B cell (primary cell): ENCODE measurements at regions not wholly inside any gene's neighbourhood (a gene's known extent, or its start where the extent isn't known, plus 50 kb on each side); places are given as distances from the start of the nearest gene placed in this dataset.

Source experiments
- EZH2 ChIP-seq: IDR thresholded peaks from 2 replicates; pipeline ENCODE4 v1.6.1; 2012; ENCODE audit warnings: borderline replicate concordance, low read depth, mild to moderate bottlenecking, moderate library complexity, low read length; ENCODE audit not compliant: insufficient read depth, poor library complexity, severe bottlenecking
- TF ChIP-seq, protein P1 (sequence below): fragments of 200-600 bp; IDR thresholded peaks from one replicate; pipeline ENCODE4 v1.8.0; 2022; ENCODE audit warnings: antibody characterized with exemption, mild to moderate bottlenecking

DNA sequence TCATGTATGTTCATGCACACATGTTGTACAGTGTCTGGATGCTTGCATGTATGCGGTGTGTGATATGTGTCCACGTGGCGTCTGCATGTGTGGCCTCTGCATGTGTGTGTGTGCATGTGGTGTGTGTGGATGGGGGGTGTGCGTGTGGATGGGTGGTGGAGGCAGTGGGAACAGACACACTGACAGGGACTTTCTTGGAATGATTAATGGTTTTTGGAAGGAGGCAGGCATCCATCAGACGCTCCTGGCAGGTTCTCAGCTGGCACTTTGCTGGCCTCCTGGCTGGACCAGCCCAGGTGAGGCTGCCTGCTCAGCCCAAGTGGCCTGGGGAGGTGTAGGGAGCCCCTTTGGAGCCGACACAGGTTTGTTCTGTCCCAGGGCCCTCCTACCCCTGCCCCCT, 121.2 kb upstream of the CIBAR2 start:
- TF ChIP-seq, protein P1, sequence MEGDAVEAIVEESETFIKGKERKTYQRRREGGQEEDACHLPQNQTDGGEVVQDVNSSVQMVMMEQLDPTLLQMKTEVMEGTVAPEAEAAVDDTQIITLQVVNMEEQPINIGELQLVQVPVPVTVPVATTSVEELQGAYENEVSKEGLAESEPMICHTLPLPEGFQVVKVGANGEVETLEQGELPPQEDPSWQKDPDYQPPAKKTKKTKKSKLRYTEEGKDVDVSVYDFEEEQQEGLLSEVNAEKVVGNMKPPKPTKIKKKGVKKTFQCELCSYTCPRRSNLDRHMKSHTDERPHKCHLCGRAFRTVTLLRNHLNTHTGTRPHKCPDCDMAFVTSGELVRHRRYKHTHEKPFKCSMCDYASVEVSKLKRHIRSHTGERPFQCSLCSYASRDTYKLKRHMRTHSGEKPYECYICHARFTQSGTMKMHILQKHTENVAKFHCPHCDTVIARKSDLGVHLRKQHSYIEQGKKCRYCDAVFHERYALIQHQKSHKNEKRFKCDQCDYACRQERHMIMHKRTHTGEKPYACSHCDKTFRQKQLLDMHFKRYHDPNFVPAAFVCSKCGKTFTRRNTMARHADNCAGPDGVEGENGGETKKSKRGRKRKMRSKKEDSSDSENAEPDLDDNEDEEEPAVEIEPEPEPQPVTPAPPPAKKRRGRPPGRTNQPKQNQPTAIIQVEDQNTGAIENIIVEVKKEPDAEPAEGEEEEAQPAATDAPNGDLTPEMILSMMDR, result no peak
- TF ChIP-seq EZH2, result no peak
